Suprapubic skin (tissue), 4 donors: ENCODE measurements at regions not wholly inside any gene's neighbourhood (a gene's known extent, or its start where the extent isn't known, plus 50 kb on each side); places are given as distances from the start of the nearest gene placed in this dataset.

Source experiments
- CTCF ChIP-seq, 2 donors: fragments of 200-600 bp in 1 of 2; fragments of 450-650 bp in 1 of 2; sonication (generic) in 1 of 2; IDR thresholded peaks; one replicate each; pipeline ENCODE4 v1.5.1; 2016 to 2019; ENCODE audit warnings: antibody characterized with exemption in 2 of 2, mild to moderate bottlenecking in 1 of 2, moderate library complexity in 1 of 2
- EP300 ChIP-seq: sonication (generic); formaldehyde crosslinking; IDR thresholded peaks from one replicate; pipeline ENCODE4 v1.6.1; 2017; ENCODE audit warnings: antibody characterized with exemption
- POLR2A ChIP-seq, 2 donors: fragments of 450-650 bp; IDR thresholded peaks; one replicate each; pipeline ENCODE4 v1.6.1; 2017; ENCODE audit warnings: antibody characterized with exemption in 2 of 2, mild to moderate bottlenecking in 2 of 2, moderate library complexity in 2 of 2
- POLR2AphosphoS5 ChIP-seq, 3 donors: sonication (generic); formaldehyde crosslinking; IDR thresholded peaks; one replicate each; pipeline ENCODE4 v1.6.1; 2017; ENCODE audit warnings: antibody characterized with exemption in 3 of 3

- TF ChIP-seq CTCF (IDR thresholded peaks at IDR 0.05) (no peak), EP300 (no peak), POLR2A (IDR thresholded peaks at IDR 0.05) (no peak), POLR2AphosphoS5 (IDR thresholded peaks at IDR 0.05) (no peak)
Measured at GRCh38 chr1:241408170-241408569, 51.2 kb upstream of the RGS7 start.
